Activated CD4-positive, alpha-beta T cell treated with anti-CD3 and anti-CD28 coated beads, Interleukin-2, Interleukin-4, amounts not matched to agents 100 ng/mL and 50 ng/mL, durations not matched to agents 16 hours and 8 hours (primary cell): ENCODE measurements at regions not wholly inside any gene's neighbourhood (a gene's known extent, or its start where the extent isn't known, plus 50 kb on each side); places are given as distances from the start of the nearest gene placed in this dataset.
A peak's percentile ranks its signal among the peaks of the same experiment; 100 is the strongest.
"Not testable (repeated sequence)": the region's sequence is repeated elsewhere in the genome, so short reads cannot be mapped to it uniquely, and the experiment has no call there.

Experiments
- DNase-seq: peaks from one replicate; pipeline ENCODE4 v3.0.0-alpha.2; 2020; ENCODE audit warnings: low spot score

DNA sequence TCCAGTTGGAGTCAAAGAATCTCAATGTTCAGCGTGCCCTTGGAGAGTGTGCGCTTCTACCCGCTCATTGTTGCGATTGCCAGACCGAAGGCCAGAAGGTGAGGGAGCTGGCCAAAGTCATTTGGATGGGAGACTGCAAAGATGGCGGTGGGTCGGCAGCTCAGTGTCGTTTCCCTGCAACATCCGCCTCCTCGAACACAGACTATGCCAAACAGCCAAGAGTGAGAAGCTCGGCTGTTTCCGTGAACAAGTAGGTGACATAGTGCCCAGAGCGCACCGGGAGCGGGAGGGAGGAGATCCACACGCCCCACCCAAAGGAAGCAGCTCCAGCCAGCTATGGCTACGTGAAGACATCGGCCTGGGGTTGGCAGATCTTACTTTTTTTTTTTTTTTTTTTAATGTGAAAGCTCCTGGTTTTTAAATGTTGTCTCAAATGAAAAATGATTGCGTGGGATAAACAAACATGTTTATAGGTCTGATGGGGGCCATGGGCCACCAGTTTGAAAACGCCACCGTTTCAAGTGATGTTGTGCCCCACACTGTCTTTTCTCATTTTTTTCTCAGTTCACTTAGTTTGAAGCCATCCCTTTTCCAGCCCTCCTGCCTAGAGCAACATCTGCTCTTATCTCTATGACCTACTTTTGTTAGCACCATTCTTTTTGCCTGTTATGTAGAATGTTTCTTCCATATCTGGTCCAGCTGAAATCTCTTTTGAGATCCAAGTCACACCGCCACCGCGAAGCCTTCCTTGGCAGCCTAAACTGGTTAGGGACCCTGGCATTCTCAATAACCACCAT lies 682.4 kb downstream of the RNF144A start:
- no peak for DNase-seq

DNA sequence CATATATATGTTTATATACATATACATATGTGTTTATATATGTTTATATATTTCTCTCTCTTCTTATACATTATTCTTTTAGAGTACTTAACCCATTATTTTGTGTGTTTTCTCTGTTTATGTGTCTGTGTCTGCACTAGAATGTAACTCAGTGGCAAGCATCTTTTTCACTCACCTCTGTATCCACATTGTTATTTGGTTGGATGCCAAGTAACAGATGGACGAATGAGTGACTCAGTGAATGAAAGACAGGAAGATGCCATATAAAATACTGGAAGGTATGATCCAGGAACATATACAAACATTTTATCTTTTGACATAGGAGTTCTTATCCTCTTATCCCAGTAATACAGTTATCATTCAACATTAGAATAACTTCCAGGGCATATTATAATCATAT lies 684.8 kb downstream of the RNF144A start:
- no peak for DNase-seq

DNA sequence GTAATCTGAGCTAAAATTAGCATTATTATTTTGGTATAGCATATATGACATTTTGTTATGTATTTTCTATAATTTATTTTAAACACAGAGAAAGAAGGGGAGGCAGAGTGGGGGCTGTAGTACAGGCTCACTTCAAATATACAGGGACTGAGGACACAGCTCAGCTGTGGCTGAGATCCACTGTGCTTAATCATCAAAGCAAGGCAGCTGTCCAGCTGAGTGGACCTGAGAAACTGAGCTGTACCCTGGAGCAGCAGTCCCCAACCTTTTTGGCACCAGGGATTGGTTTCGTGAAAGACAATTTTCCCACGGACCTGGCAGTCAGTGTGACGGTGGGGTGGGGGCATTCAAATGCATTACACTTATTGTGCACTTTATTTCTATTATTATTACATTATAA lies 687.2 kb downstream of the RNF144A start:
- DNase-seq, result no peak

DNA sequence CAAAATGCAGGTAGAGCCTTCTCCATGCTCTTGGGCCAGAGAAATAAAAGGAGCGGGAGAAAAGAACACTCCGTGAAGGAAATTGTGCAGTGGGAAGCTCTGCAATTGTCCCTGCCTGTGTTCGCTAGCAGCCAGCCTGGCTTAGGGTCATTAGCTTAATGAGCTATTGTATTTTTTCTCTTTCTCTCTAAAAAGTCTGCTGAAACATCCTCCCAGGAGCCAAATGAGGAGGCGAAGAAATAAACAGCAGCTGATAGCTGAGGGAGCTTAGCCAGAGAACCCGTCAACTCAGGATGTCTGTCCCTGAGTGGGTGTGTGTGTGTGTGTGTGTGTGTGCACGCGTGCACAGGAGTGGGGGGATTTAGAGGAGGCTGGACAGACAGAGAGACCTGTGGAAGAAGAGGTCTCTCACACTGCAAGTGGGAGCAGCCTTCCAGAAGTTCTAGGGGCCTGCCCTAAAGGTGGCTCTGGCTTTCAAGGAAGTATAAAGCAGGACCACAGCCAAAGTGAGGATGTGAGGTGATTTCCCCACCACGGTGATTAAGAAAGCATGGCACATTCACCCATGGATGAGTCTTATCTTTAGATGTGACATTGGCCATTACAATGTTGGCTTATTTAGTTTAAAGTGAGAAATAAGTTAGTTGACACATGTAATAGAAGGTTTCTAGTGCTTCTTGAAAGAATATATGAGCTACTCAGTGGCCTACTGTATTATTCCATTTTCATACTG lies 690.4 kb downstream of the RNF144A start:
- no peak for DNase-seq

DNA sequence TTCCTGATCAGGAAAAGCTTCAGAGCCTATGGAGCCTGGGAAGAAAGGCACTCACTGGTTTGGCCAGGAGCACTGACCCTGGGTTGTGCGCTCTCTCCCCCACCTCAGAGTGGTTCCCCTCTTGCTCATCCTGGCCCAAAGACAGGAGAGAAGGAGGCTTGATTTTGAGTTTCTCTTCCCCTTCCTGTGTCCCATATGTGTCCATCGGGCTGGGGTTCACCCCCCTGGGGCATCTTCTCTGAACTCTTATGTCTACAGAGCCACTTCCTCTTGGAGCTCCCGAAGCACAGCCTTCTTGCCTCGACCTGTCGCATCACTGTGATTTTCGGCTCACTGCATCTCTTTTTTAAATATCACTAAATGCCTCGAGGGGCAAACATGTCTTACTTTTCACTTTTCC lies 692.3 kb downstream of the RNF144A start:
- no peak for DNase-seq

DNA sequence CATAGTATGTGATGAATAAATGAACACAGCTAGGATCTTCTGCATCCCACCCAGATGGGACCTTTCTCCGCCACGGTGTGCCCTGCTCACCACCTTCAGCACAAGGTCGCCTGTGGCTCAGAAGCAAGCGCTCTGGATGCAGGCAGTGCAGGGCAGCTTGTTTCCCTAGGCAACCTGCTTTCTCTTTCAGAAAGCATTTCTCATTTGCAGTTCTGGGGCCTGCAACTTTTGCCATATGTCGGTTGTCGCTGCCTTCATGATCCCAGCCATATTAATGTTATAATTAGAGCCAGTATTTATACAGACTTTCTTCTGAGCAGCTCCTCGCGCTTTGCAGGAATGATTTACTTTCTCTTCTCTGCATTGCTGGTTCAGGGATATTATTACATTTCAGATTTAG lies 692.8 kb downstream of the RNF144A start:
- DNase-seq, result no peak

DNA sequence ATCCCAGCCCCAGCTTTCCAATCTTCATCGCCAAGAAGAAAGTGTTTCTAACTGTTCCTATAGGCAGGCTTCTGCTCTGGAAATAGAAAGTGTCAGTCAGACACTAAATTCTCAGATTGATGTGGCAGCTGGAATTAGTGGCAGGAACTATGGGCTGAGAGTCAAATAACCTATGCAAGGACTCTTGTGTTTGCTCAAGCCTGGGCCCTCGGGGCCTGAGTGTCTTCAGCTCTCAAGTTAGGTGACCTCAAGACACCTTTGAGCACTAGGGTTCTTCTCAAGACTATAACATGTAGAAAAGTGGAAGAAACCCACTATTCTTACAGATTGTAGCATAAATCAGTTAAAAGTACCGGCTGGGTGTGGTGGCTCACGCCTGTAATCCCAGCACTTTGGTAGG lies 694.5 kb downstream of the RNF144A start:
- no peak for DNase-seq

DNA sequence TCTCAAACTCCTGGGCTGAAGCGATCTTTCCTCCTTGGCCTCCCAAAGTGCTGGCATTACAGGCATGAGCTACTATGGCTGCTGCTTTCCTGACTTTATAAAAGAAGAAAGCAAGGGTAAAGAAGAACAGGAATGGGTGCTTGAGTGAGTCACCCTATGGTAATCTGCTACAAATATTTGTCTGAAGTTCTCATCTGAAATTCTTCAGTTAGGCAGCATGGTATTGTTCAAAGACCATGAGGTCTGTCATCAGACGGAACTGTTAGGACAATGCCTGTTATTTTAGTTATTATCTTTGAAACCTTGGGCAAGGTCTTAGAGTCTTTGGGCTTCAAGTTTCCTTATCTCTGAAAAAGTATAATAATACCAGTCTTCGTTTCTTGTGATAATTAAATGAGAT lies 695.8 kb downstream of the RNF144A start:
- DNase-seq, result no peak

DNA sequence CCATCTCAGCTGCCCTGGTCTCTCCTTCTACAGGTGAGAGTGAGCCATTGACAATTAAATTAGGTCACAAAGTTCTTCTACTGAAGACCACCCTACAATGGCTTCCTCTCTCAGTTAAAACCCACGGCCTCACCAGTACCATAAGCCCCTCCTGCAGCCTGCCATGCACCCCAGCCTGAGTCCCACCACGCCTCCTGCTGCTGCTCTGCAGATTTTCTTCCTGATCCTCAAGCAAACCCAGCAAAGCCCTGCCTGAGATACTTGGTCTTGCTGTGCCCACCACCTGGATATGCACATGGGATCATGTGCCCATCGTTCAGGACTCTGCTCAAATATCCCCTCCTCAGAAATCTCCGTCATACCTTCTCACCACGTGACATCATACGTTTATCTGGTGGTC lies 696.6 kb downstream of the RNF144A start:
- DNase-seq, result no peak

DNA sequence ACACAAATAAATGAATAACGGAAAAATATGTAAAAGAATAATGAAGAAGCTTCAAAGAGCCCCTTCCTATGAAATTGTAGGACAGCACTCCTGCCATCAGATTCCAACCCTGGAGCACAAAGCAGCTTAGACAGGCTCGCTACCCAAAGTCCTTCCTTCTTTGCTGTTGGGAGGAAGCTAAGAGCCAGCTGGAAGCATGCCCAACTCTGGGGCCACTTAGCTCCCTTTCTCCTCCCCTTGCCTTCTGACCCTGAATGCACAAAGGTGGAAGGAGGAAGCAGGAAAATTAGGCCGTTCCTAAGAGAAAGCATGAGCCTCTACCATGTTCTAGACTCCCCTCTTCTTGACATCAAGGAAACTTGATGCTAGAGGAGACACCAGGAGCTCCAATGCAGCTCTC lies 700.8 kb downstream of the RNF144A start:
- no peak for DNase-seq

DNA sequence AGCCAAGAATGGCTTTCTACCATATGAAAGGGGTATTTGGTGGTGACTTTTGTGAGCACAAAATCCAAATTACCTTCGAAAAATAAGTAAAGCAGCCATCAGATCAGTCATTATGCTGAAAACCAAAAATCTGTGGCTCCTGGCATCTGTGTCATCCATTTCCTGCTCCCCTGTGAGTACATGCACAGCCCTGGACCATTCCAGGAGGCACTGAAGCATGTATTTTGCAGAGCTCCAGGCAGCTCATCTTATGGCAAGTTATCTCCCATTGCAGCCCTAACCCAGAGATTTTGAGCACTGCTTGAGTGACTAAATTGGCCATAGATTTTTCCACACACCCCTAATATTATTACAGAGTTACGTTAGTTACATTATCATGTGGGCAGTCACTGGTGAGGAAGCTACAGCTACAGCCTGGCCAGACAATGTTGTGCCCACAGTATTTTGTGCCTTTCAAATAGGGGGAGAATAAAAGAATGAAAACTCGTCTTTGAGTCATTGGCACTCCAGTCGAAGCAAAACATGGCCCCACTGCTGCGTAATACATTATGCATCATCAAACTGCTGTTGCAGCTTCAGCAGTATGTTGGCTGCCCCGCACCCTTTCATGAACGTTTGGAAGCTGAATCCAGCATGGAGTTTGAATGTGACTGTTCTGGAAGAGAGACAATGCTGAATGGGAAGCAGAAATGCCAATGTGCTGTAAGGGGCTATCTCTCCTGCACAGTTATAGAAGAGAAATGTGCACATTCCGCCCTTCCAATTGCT lies 702.2 kb downstream of the RNF144A start:
- DNase-seq, result no peak

DNA sequence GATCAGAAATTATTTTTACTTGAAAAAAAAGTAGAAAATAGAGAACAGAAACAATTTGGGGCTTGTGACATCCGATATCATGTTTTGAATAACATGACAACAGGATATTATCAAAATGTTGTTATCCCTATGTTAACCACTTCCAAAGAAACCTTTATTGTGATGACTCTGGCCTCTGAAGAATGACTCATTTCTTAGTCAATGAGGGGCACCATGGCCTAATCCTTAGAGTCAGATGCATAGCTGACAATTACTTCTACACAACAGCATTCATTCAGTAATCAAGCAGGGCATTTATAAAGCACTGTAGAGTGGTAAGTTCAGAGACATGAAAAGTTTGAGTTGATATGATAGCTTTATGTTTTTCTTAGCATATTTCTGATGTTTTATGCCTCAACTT lies 703.0 kb downstream of the RNF144A start:
- DNase-seq, result peak; percentile 39

DNA sequence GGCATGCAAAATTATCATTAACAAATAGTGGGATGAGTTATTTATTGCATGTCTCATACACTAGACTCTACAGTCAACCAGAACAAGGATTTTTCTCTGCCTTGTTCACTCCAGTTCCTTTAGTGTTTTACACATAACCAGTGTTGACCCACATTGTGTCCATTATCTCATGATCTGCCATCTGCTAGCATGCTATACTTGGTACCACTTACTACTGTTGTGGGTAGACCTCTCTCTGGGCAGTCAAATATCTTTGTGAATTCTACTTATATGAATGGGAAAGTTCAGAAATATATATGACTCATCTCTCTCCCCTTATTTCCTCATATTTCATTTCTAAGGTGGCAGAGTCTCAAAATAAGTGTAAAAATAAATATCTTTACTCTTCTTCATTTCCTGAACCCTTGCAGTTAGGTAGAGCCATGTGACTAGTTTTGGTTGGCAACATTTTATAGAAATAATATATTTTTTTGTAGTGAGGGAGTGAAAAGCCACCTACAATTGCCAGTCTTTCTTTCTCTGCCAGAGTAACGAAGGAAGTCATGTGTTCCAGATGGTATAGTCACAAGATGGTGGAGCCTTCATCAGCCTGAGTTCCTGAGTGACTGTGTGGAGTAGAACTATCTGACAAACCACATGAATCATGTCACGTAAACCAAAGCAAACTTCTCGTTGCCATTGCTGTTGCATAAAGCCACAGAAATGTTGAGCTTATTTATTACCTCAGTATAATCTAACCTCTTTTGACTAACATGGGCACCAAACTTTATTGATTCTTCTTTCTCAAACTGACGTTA lies 704.0 kb downstream of the RNF144A start:
- peak; percentile 18 for DNase-seq

DNA sequence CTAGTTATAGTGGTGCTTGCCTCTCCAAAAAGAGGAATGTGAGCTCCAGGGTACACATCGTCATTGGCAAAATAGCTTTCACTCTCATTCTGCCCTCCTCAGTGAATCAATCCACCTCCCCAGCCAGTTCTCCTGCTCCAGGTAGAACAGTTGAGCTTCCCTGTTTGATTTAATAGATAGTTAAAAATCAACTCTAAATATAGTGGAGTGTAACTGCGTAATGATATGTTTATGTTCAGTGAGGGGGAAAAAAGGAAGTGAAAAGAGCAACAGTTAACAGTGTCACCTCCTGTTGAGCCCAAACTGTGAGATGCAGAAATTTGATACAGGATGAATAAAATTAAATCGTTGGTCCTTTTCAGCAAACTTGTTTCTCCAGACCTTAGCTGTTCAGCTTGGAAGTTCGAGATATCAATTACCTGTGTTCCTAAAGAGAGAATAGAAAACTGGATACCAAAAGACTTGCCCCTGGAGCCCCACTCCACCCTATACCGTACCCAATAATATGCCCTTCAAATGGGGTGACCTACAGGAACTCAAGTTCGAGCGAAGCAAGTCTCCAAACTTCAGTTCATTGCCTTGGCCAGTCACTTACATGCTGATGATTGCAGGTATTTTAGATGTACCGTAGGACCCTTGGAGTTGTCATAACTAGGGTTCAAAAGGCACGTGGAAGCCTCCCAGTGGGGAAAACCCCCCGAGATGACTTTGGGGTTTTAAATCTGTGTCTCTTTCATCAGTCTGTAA lies 708.4 kb downstream of the RNF144A start:
- DNase-seq, result no peak

DNA sequence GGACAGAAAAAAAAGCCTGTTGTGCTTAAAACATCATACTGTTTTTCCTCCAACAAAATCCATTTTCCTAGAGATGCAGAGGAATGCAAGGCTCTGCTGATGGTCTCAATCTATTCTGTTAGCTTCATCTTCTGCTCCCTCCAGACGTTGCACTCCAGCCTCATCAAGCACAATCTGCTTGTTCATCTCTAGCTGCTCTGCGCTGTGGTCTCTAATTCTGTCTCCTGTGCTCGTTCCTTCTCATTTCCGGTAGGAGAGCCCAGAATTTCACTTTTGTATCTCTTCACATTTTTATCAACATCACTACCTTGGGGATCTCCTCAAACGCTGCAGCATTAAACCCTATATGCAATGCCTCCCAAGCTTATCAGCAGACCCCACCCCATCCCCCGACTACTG lies 708.9 kb downstream of the RNF144A start:
- DNase-seq, result no peak

DNA sequence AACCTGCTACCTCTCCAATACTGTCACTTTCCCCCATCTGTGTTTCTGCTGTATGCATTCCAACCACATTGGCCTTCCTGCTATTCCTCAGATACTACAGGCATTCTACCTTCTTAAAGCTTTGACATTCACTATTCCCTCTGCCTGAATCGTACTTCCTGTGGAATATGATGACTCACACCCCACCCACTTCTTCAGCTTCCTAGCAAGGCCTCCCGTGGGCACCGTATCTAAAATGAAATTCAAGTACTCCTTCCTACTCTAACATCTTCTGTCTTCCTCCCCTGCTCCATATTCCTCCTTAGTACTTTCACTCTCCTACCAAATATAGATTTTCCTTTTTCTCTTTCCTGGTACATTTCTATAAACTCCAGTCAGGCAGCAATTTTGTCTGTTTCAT lies 710.4 kb downstream of the RNF144A start:
- no peak for DNase-seq

DNA sequence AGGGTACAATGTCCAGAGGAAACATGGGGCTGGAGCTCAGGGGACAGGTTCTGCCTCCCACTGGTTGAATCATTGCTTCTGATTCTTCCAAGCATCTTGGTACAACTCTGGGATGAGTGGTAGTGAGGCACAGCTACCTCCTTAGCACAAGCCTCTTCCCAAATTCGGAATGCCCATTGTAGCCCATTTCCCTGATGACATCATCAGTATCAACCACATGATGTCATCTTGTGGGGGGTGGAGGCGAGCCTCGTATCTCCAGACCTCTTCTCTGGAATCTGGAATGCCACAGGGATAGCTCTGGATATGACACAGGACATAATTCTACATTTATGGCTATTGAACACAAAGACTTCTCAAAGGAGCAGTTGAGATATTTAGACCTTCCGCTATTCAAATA lies 715.2 kb downstream of the RNF144A start:
- no peak for DNase-seq

DNA sequence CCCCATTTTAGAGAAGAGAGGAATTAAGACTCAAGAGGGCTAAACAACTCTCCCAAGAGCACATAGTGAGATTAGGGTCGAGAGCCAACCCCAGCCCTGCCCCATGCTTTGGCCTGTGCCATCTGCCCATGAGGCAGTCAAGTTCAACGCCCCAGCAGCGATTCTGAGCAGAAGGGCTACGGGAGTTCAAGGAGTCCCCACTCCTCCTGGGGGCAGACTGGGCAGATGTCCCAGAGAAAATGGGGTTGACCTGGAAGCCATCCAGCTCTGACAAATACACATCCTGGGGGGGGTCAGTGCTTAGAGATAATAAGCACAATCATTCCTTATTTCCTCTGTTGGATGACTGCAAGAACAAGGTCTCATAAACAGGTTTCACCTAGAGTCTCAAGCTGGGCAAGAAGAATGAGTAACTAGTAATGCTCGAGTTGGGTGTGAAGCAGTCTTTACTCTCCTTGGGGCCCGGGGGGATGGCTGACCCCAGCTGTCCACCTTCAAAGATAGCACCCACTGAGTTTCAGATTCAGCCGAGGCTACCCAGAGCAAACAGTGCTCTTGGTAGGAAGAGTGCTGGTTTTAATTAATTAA lies 716.4 kb downstream of the RNF144A start:
- no peak for DNase-seq

DNA sequence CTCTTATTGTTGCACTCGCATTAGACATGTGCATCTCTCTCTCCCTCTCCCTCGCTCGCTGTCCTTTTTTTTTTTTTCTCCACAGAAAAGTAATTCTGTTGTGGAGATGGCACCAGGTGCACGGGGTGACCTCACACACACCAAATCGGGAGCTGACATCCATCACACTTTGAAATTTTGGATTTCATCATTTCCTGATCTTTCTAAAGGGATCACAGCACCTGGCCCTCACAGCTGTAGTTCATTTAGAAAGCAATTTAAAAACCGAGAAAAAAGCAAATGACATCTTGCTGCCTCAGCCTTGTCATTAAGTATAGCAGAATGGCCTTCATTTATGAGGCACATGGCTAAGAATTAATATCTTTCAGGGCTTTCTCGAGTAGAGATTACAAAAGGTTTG lies 717.2 kb downstream of the RNF144A start:
- no peak for DNase-seq

DNA sequence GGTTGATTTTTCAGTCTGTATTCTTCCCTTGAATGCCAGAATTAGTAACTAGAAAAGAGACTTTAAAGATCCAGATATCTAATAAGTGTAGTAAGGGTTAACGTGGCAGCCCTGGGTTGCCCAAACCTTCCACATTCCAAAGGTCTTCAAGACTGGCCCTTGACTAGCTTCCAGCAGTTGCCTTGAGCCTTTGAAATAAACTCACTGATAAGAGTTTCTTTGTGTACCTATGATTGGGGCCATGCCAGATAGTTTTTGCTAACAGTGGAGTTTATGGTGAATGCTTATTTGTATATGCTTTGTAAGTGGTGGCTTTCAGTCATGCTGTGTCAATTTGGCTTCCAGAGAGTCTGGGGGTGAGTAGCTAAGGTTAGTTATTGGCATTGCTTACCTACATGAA lies 722.3 kb downstream of the RNF144A start:
- DNase-seq, result no peak

DNA sequence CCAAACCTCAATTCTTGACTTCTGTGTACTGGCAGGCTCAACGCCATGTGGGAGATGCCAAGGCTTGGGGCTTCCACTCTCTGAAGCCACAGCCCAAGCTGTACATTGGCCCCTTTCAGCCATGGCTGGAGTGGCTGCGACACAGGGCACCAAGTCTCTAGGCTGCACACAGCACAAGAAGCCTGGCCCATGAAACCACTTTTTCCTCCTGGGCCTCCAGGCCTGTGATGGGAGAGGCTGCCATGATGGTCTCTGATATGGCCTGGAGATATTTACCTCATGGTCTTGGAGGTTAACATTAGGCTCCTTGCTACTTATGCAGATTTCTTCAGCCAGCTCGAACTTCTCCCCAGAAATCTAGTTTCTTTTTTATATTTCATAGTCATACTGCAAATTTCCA lies 724.1 kb downstream of the RNF144A start:
- not testable (repeated sequence) for DNase-seq
